H1 (cell line): ENCODE measurements at regions not wholly inside any gene's neighbourhood (a gene's known extent, or its start where the extent isn't known, plus 50 kb on each side); places are given as distances from the start of the nearest gene placed in this dataset.

Experiments used
- CTCF ChIA-PET: fragments of 300-600 bp; sonication (Branson Sonifier 250); formaldehyde crosslinking; loops from one replicate; lab custom pipeline; 2021; ENCODE audit not compliant: partially characterized antibody; lab: Charles Lee
- POLR2A ChIA-PET: fragments of 300-600 bp; sonication (Branson Sonifier 250); formaldehyde crosslinking; loops from one replicate; lab custom pipeline; 2021; ENCODE audit warnings: inconsistent platforms; ENCODE audit not compliant: partially characterized antibody; lab: Charles Lee
- DNase-seq, 2 experiments: peaks; one replicate each; pipeline versions ENCODE4 v3.0.0 to v3.0.0-alpha.2; 2010 to 2022; ENCODE audit warnings: low spot score in 2 of 2, low read depth in 1 of 2, mixed read lengths in 1 of 2
- FAIRE-seq: peaks from 2 replicates; lab custom pipeline; 2011; peaks lifted over from hg19 to GRCh38; lab: Jason Lieb, UNC
- H2AFZ ChIP-seq: 2 replicates; pipeline ENCODE4 v1.8.1; 2012; ENCODE audit warnings: low read length, inconsistent platforms
- H2AK5ac ChIP-seq: 2 replicates; pipeline ENCODE4 v1.6.1; 2013; ENCODE audit warnings: low read depth, low read length
- H2BK120ac ChIP-seq: replicated peaks from 2 replicates; pipeline ENCODE3; 2013; ENCODE audit warnings: low read depth, low read length, inconsistent platforms
- H2BK12ac ChIP-seq: 2 replicates; pipeline ENCODE4 v1.6.1; 2013; ENCODE audit warnings: low read depth, low read length
- H2BK15ac ChIP-seq: 2 replicates; pipeline ENCODE4 v1.6.1; 2013; ENCODE audit warnings: low read length
- H2BK20ac ChIP-seq: 2 replicates; pipeline ENCODE4 v1.6.1; 2013; ENCODE audit warnings: low read length
- H2BK5ac ChIP-seq: 2 replicates; pipeline ENCODE4 v1.6.1; 2013; ENCODE audit warnings: low read depth, low read length
- H3K14ac ChIP-seq: 2 replicates; pipeline ENCODE4 v1.6.1; 2013; ENCODE audit warnings: inconsistent platforms; ENCODE audit not compliant: insufficient read length
- H3K18ac ChIP-seq: 2 replicates; pipeline ENCODE4 v1.6.1; 2013; ENCODE audit warnings: low read length; ENCODE audit errors: extremely low read depth
- H3K23ac ChIP-seq: 2 replicates; pipeline ENCODE4 v1.6.1; 2013; ENCODE audit warnings: inconsistent platforms; ENCODE audit not compliant: insufficient read length
- H3K23me2 ChIP-seq: 2 replicates; pipeline ENCODE4 v1.6.1; 2013; ENCODE audit warnings: low read depth, low read length
- H3K27ac ChIP-seq: 2 replicates; pipeline ENCODE4 v1.6.1; 2011; ENCODE audit warnings: low read depth, low read length, inconsistent platforms
- H3K27me3 ChIP-seq, 4 experiments: replicated peaks in 1 of 4; 1 replicate in 1 of 4; 2 replicates in 3 of 4; pipeline versions ENCODE4 v1.6.1 to v1.8.1; 2011 to 2013; ENCODE audit warnings: low read length in 3 of 4, mild to moderate bottlenecking in 3 of 4, inconsistent platforms in 2 of 4, mixed read lengths in 2 of 4, moderate library complexity in 1 of 4; ENCODE audit not compliant: control insufficient read depth in 3 of 4, insufficient read depth in 3 of 4; ENCODE audit errors: extremely low read depth in 1 of 4
- H3K36me3 ChIP-seq, 4 experiments: 2 replicates each; pipeline versions ENCODE4 v1.6.1 to v1.8.1; 2011 to 2013; ENCODE audit warnings: mild to moderate bottlenecking in 4 of 4, low read length in 3 of 4, moderate library complexity in 2 of 4, control low read depth in 1 of 4, inconsistent platforms in 1 of 4; ENCODE audit not compliant: insufficient read depth in 4 of 4, control insufficient read depth in 2 of 4
- H3K4ac ChIP-seq: replicated peaks from 2 replicates; pipeline ENCODE3; 2013; ENCODE audit warnings: low read length, low read depth, mixed read lengths, inconsistent platforms; ENCODE audit not compliant: insufficient read length
- H3K4me1 ChIP-seq, 4 experiments: replicated peaks in 1 of 4; 1 replicate in 1 of 4; 2 replicates in 3 of 4; pipeline versions ENCODE4 v1.6.1 to v1.8.1; 2011 to 2013; ENCODE audit warnings: low read length in 3 of 4, inconsistent platforms in 2 of 4, mixed read lengths in 1 of 4; ENCODE audit not compliant: insufficient read depth in 4 of 4, control insufficient read depth in 3 of 4
- H3K4me2 ChIP-seq, 2 experiments: 2 replicates each; pipeline versions ENCODE4 v1.6.1 to v1.8.1; 2011 to 2013; ENCODE audit warnings: low read depth in 2 of 2, low read length in 2 of 2, control low read depth in 1 of 2, inconsistent platforms in 1 of 2, mild to moderate bottlenecking in 1 of 2; ENCODE audit not compliant: insufficient read depth in 1 of 2
- H3K4me3 ChIP-seq, 4 experiments: fragments of 200-600, 300-600 bp in 1 of 4; sonication (generic), shearing (Covaris generic), sonication (Bioruptor Twin) in 1 of 4; 2 replicates each; pipeline versions ENCODE4 v1.5.1 to v1.8.1; 2011 to 2016; ENCODE audit warnings: low read length in 4 of 4, low read depth in 3 of 4, control low read depth in 2 of 4, inconsistent platforms in 2 of 4, mild to moderate bottlenecking in 2 of 4, mixed read lengths in 1 of 4, moderate library complexity in 1 of 4; ENCODE audit not compliant: insufficient read depth in 2 of 4; ENCODE audit errors: extremely low read depth in 1 of 4
- H3K56ac ChIP-seq: replicated peaks from 2 replicates; pipeline ENCODE3; 2013; ENCODE audit warnings: low read depth, mild to moderate bottlenecking, mixed read lengths, low read length, inconsistent platforms; ENCODE audit not compliant: insufficient read length
- H3K79me1 ChIP-seq: 2 replicates; pipeline ENCODE4 v1.6.1; 2013; ENCODE audit warnings: low read depth, low read length, control low read depth
- H3K79me2 ChIP-seq, 2 experiments: 2 replicates each; pipeline versions ENCODE4 v1.6.1 to v1.8.1; 2012 to 2013; ENCODE audit warnings: low read length in 2 of 2, mild to moderate bottlenecking in 2 of 2, inconsistent platforms in 1 of 2; ENCODE audit not compliant: insufficient read depth in 2 of 2, control insufficient read depth in 1 of 2
- H3K9ac ChIP-seq, 4 experiments: replicated peaks in 1 of 4; 1 replicate in 1 of 4; 2 replicates in 3 of 4; pipeline versions ENCODE4 v1.6.1 to v1.8.1; 2011 to 2013; ENCODE audit warnings: low read depth in 3 of 4, low read length in 3 of 4, control low read depth in 2 of 4, mild to moderate bottlenecking in 2 of 4, moderate library complexity in 2 of 4, inconsistent platforms in 1 of 4; ENCODE audit errors: extremely low read depth in 1 of 4
- H3K9me3 ChIP-seq, 2 experiments: 2 replicates each; pipeline versions ENCODE4 v1.6.1 to v1.8.1; 2012 to 2013; ENCODE audit warnings: mild to moderate bottlenecking in 2 of 2, moderate library complexity in 2 of 2, control low read depth in 1 of 2, inconsistent platforms in 1 of 2, low read depth in 1 of 2, low read length in 1 of 2, mixed read lengths in 1 of 2; ENCODE audit not compliant: insufficient read depth in 2 of 2
- H4K20me1 ChIP-seq, 2 experiments: replicated peaks in 1 of 2; 2 replicates each; pipeline versions ENCODE3 to v1.8.1; 2011 to 2013; ENCODE audit warnings: inconsistent platforms in 2 of 2, low read length in 2 of 2, mild to moderate bottlenecking in 1 of 2; ENCODE audit not compliant: insufficient read depth in 2 of 2, control insufficient read depth in 1 of 2
- H4K5ac ChIP-seq: 2 replicates; pipeline ENCODE4 v1.6.1; 2013; ENCODE audit warnings: low read length, low read depth, mixed read lengths, inconsistent platforms; ENCODE audit not compliant: insufficient read length
- H4K8ac ChIP-seq: 2 replicates; pipeline ENCODE4 v1.8.0; 2013; ENCODE audit warnings: mild to moderate bottlenecking, moderate library complexity, low read length, inconsistent platforms; ENCODE audit not compliant: insufficient read depth; ENCODE audit errors: extremely low read depth
- H4K91ac ChIP-seq: replicated peaks from 2 replicates; pipeline ENCODE3; 2013; ENCODE audit warnings: low read length, mixed read lengths, inconsistent platforms; ENCODE audit not compliant: insufficient read length
- BACH1 ChIP-seq: IDR thresholded peaks from 2 replicates; pipeline ENCODE4 v1.6.1; 2012; ENCODE audit warnings: low read length, improper control_type of control experiment
- BCL11A ChIP-seq, 2 experiments: IDR thresholded peaks; one replicate each; pipeline ENCODE4 v1.6.1; 2011; ENCODE audit warnings: low read depth in 2 of 2, low read length in 2 of 2, mild to moderate bottlenecking in 2 of 2
- CBX8 ChIP-seq: fragments of 300-800, 300-1000 bp; sonication (generic); IDR thresholded peaks from 2 replicates; pipeline ENCODE4 v1.7.1; 2016; ENCODE audit warnings: low read depth, low read length, borderline replicate concordance
- CREB1 ChIP-seq: IDR thresholded peaks from 2 replicates; pipeline ENCODE4 v1.6.1; 2012; ENCODE audit warnings: inconsistent platforms
- E2F6 ChIP-seq: IDR thresholded peaks from 2 replicates; pipeline ENCODE4 v1.6.1; 2012; ENCODE audit warnings: inconsistent platforms
- EGR1 ChIP-seq: IDR thresholded peaks from 2 replicates; pipeline ENCODE4 v1.6.1; 2011; ENCODE audit warnings: low read depth, low read length, borderline replicate concordance
- EP300 ChIP-seq, 2 experiments: IDR thresholded peaks; 1 replicate in 1 of 2; 2 replicates in 1 of 2; pipeline ENCODE4 v1.6.1; 2011 to 2012; ENCODE audit warnings: low read depth in 2 of 2, low read length in 2 of 2, mild to moderate bottlenecking in 2 of 2, borderline replicate concordance in 1 of 2, inconsistent platforms in 1 of 2, moderate library complexity in 1 of 2
- FOSL1 ChIP-seq: IDR thresholded peaks from 2 replicates; pipeline ENCODE4 v1.6.1; 2011; ENCODE audit warnings: mild to moderate bottlenecking, low read depth, low read length, moderate library complexity; ENCODE audit not compliant: insufficient read depth
- NANOG ChIP-seq: IDR thresholded peaks from 2 replicates; pipeline ENCODE4 v1.6.1; 2011; ENCODE audit warnings: low read length, low read depth, mild to moderate bottlenecking, inconsistent platforms; ENCODE audit not compliant: insufficient read depth, poor library complexity, severe bottlenecking
- POLR2AphosphoS5 ChIP-seq: IDR thresholded peaks from 2 replicates; pipeline ENCODE4 v1.6.1; 2011; ENCODE audit warnings: low read depth, low read length
- SIN3A ChIP-seq, 2 experiments: IDR thresholded peaks in 1 of 2; conservative IDR thresholded peaks in 1 of 2; 2 replicates each; pipeline ENCODE4 v1.6.1; 2011 to 2012; ENCODE audit warnings: low read length in 2 of 2, improper control_type of control experiment in 1 of 2, low read depth in 1 of 2, mild to moderate bottlenecking in 1 of 2
- SP1 ChIP-seq: IDR thresholded peaks from 2 replicates; pipeline ENCODE4 v1.6.1; 2011; ENCODE audit warnings: low read depth, low read length
- TCF12 ChIP-seq: IDR thresholded peaks from 2 replicates; pipeline ENCODE4 v1.6.1; 2011; ENCODE audit warnings: low read depth, mild to moderate bottlenecking, low read length
- WGBS, 2 experiments: shearing (Covaris generic) in 1 of 2; methylation state at CpG; one replicate each; pipeline versions ENCODE4 v1.1.6 to v1.1.7; 2013 to 2015; ENCODE audit warnings: low lambda C conversion rate in 2 of 2, mixed read lengths in 2 of 2, inconsistent platforms in 1 of 2, low coverage in 1 of 2, missing lambda C conversion rate in 1 of 2; ENCODE audit not compliant: insufficient replicate concordance in 2 of 2, insufficient coverage in 1 of 2, insufficient read length in 1 of 2; ENCODE audit errors: extremely low coverage in 1 of 2, missing lambda C conversion rate in 1 of 2; 5-methylcytosine and 5-hydroxymethylcytosine counted together

- no peaks in the 10 kb centered on the region for H3K27me3 ChIP-seq
- H3K36me3 ChIP-seq = no peaks in the 10 kb centered on the region
- no peaks in the 10 kb centered on the region for H3K23me2 ChIP-seq
- CTCF ChIA-PET = interaction anchor here (0.7 to 1.9 kb wide), 6 partner anchors 9 to 435 kb away, joined by 3 to 5 read pairs (median 4); no protein-coding TSS in a partner anchor
- no peaks in the 10 kb centered on the region for H3K79me1 ChIP-seq
- no peak overlapping the region for H4K5ac ChIP-seq
- 3% methylated on average over 2 of the region's 2 CpGs; no CpG with 5 or more reads in 1 of the 2 experiments for WGBS, 2 experiments
- H2BK120ac ChIP-seq = no peak overlapping the region
- no peak overlapping the region for H2BK15ac ChIP-seq
- no peaks in the 10 kb centered on the region for H4K20me1 ChIP-seq
- POLR2A ChIA-PET = interaction anchor here (0.6 to 2.9 kb wide), 6 partner anchors 19 to 138 kb away, joined by 3 to 8 read pairs (median 3); partner anchors contain the start of gene MKLN1
- peak overlapping the region; percentile 72; the same call in 1 of the 2 replicates for H3K27ac ChIP-seq
- H2AK5ac ChIP-seq = no peak overlapping the region
- H3K23ac ChIP-seq = no peak overlapping the region
- no peak overlapping the region for H4K8ac ChIP-seq
- FAIRE-seq (peak; percentile 100), DNase-seq (peak; percentile 58 to 64)
- 0 out of 2 replicates have a peak overlapping the region, but pooled peaks have one; percentile 82 for H2BK5ac ChIP-seq
- H3K79me2 ChIP-seq = no peaks in the 10 kb centered on the region
- no peak overlapping the region for H3K14ac ChIP-seq
- H3K56ac ChIP-seq = no peak overlapping the region
- 0 out of 2 replicates have a peak overlapping the region, but pooled peaks have one; percentile 3 for H2BK12ac ChIP-seq
- no peak overlapping the region for H2AFZ ChIP-seq
- no peak overlapping the region for H2BK20ac ChIP-seq
- no peak overlapping the region; the same call in 1 of the 2 replicates for H3K18ac ChIP-seq
- H3K4me1 ChIP-seq = peaks cover 9 to 22% (median 14%) of the 10 kb centered on the region in 4 experiments; a peak in 6 of 7 replicates
- H3K9me3 ChIP-seq = no peaks in the 10 kb centered on the region
- H3K4ac ChIP-seq = no peak overlapping the region
- no peak overlapping the region for H4K91ac ChIP-seq
- H3K4me2 ChIP-seq = peak overlapping the region in 1 of 2 experiments; percentile 22; a peak in 2 of 4 replicates
- peak overlapping the region in 1 of 4 experiments; percentile 30; a peak in 1 of 8 replicates for H3K4me3 ChIP-seq
- no peak overlapping the region for H3K9ac ChIP-seq
- TF ChIP-seq TCF12 = peak; percentile 89; the same call in 1 of the 2 replicates
- TF ChIP-seq CBX8 = no peak
- peak; percentile 90 for TF ChIP-seq SP1
- peak; percentile 76 for TF ChIP-seq NANOG
- TF ChIP-seq EP300 (IDR thresholded peaks at IDR 0.05; ENCODE audit: borderline replicate concordance in 1 of 2, low read depth in 2 of 2, low read length in 2 of 2) = peak in 1 of 2 experiments; percentile 81; a peak in 1 of 3 replicates
- TF ChIP-seq BCL11A (IDR thresholded peaks at IDR 0.05; ENCODE audit: low read depth in 2 of 2, low read length in 2 of 2) = peak in 1 of 2 experiments; percentile 45
- TF ChIP-seq EGR1 = no peak
- TF ChIP-seq BACH1 = no peak
- TF ChIP-seq SIN3A (conservative IDR thresholded peaks at IDR 0.05 in 1 of 2, IDR thresholded peaks at IDR 0.05 in 1 of 2; ENCODE audit: low read depth in 1 of 2, low read length in 2 of 2) = peak; percentile 70 to 71; a peak in 2 of 4 replicates
- TF ChIP-seq E2F6 = no peak
- no peak for TF ChIP-seq CREB1
- TF ChIP-seq FOSL1 = no peak
- TF ChIP-seq POLR2AphosphoS5 = peak; percentile 60; the same call in 1 of the 2 replicates
Observed at GRCh38 chr7:131190146-131190545, 137.5 kb upstream of the MKLN1 start.
